GM23338 (cell line): ENCODE measurements at regions not wholly inside any gene's neighbourhood (a gene's known extent, or its start where the extent isn't known, plus 50 kb on each side); places are given as distances from the start of the nearest gene placed in this dataset.

ENCODE experiments used
- ATAC-seq: fragments of 200-7000 bp; cut with Tn5 transposase; 3 replicates; pipeline ENCODE4 v1.9.1; 2020
- DNase-seq: peaks from one replicate; pipeline ENCODE4 v3.0.0-alpha.2; 2015; ENCODE audit warnings: low spot score
- H2AFZ ChIP-seq: fragments of 200-600 bp; sonication (generic); 2 replicates; pipeline ENCODE4 v1.8.0; 2016; ENCODE audit warnings: antibody characterized with exemption, mild to moderate bottlenecking, moderate library complexity
- H3F3A ChIP-seq: fragments of 200-600 bp; sonication (generic); replicated peaks from 2 replicates; pipeline ENCODE4 v1.8.0; 2017; ENCODE audit warnings: antibody characterized with exemption, mixed run types, low read depth
- H3K27ac ChIP-seq: fragments of 200-600 bp; sonication (generic); 2 replicates; pipeline ENCODE4 v1.6.1; 2016; ENCODE audit warnings: low read depth
- H3K27me3 ChIP-seq: fragments of 200-600 bp; sonication (generic); 2 replicates; pipeline ENCODE4 v1.8.0; 2016; ENCODE audit warnings: mild to moderate bottlenecking, mixed run types, moderate library complexity; ENCODE audit not compliant: insufficient read depth
- H3K36me3 ChIP-seq: fragments of 200-600 bp; sonication (generic); 2 replicates; pipeline ENCODE4 v1.8.0; 2016; ENCODE audit warnings: mild to moderate bottlenecking; ENCODE audit not compliant: insufficient read depth
- H3K4me1 ChIP-seq: fragments of 200-600 bp; sonication (generic); 2 replicates; pipeline ENCODE4 v1.8.0; 2016; ENCODE audit warnings: mild to moderate bottlenecking, moderate library complexity; ENCODE audit not compliant: insufficient read depth
- H3K4me2 ChIP-seq: fragments of 200-600 bp; sonication (generic); 2 replicates; pipeline ENCODE4 v1.7.1; 2017; ENCODE audit warnings: mixed run types
- H3K4me3 ChIP-seq: fragments of 200-600 bp; sonication (generic); 2 replicates; pipeline ENCODE4 v1.6.1; 2016; ENCODE audit warnings: mixed run types
- H3K79me2 ChIP-seq: fragments of 200-600 bp; sonication (generic); replicated peaks from 2 replicates; pipeline ENCODE4 v1.8.0; 2017; ENCODE audit warnings: mild to moderate bottlenecking; ENCODE audit not compliant: insufficient read depth
- H3K9me2 ChIP-seq: fragments of 200-600 bp; sonication (generic); 2 replicates; pipeline ENCODE4 v1.8.0; 2017; ENCODE audit not compliant: insufficient read depth
- H4K20me1 ChIP-seq: fragments of 200-600 bp; sonication (generic); replicated peaks from 2 replicates; pipeline ENCODE4 v1.8.0; 2017; ENCODE audit warnings: mild to moderate bottlenecking; ENCODE audit not compliant: insufficient read depth
- H3K27ac Mint-ChIP-seq: 2 replicates; pipeline ENCODE4 v1.8.0; 2020; ENCODE audit warnings: inconsistent platforms, mild to moderate bottlenecking, moderate library complexity, mixed read lengths
- H3K27me3 Mint-ChIP-seq: 3 replicates; pipeline ENCODE4 v1.8.0; 2022; ENCODE audit warnings: low read depth, mild to moderate bottlenecking, moderate library complexity, mixed read lengths, inconsistent platforms; ENCODE audit not compliant: insufficient read depth, poor library complexity
- H3K36me3 Mint-ChIP-seq: 3 replicates; pipeline ENCODE4 v1.8.0; 2021; ENCODE audit warnings: low read depth, mild to moderate bottlenecking, inconsistent platforms, moderate library complexity, mixed read lengths
- H3K4me1 Mint-ChIP-seq: 3 replicates; pipeline ENCODE4 v1.8.0; 2020; ENCODE audit warnings: mild to moderate bottlenecking, inconsistent platforms, mixed read lengths
- H3K4me3 Mint-ChIP-seq: 3 replicates; pipeline ENCODE4 v1.8.0; 2021; ENCODE audit warnings: moderate library complexity, mild to moderate bottlenecking, inconsistent platforms, mixed read lengths
- H3K9me3 Mint-ChIP-seq: 3 replicates; pipeline ENCODE4 v1.8.0; 2020; ENCODE audit warnings: moderate library complexity, mild to moderate bottlenecking, inconsistent platforms, mixed read lengths
- CREB1 ChIP-seq: fragments of 250-450 bp; sonication (Bioruptor Pico); IDR thresholded peaks from 2 replicates; pipeline ENCODE4 v1.5.0; 2020; ENCODE audit warnings: low read depth, mild to moderate bottlenecking, moderate library complexity
- CTCF ChIP-seq, 2 experiments: fragments of 200-600 bp in 1 of 2; sonication (generic) in 1 of 2; conservative IDR thresholded peaks; 2 replicates each; pipeline versions ENCODE4 v1.5.1 to v1.6.1; 2016 to 2017; ENCODE audit warnings: antibody characterized with exemption in 2 of 2, low read depth in 2 of 2, mild to moderate bottlenecking in 2 of 2, moderate library complexity in 1 of 2
- ETS1 ChIP-seq: IDR thresholded peaks from 2 replicates; pipeline ENCODE4 v1.6.1; 2016; ENCODE audit warnings: antibody characterized with exemption
- EZH2 ChIP-seq: fragments of 200-600 bp; sonication (generic); IDR thresholded peaks from one replicate; pipeline ENCODE4 v1.8.0; 2017; ENCODE audit warnings: antibody characterized with exemption, mild to moderate bottlenecking, low read depth; ENCODE audit not compliant: unreplicated experiment
- EZH2phosphoT487 ChIP-seq: fragments of 200-600 bp; sonication (generic); IDR thresholded peaks from one replicate; pipeline ENCODE4 v1.8.1; 2018; ENCODE audit warnings: antibody characterized with exemption; ENCODE audit not compliant: unreplicated experiment
- JUNB ChIP-seq: IDR thresholded peaks from one replicate; pipeline ENCODE4 v1.6.1; 2016; ENCODE audit warnings: antibody characterized with exemption; ENCODE audit not compliant: unreplicated experiment
- NANOG ChIP-seq: IDR thresholded peaks from 2 replicates; pipeline ENCODE4 v1.6.1; 2016; ENCODE audit warnings: antibody characterized with exemption, borderline replicate concordance
- POLR2AphosphoS5 ChIP-seq: IDR thresholded peaks from 2 replicates; pipeline ENCODE4 v1.6.1; 2016; ENCODE audit warnings: antibody characterized with exemption, low read depth
- STAT1 ChIP-seq: IDR thresholded peaks from one replicate; pipeline ENCODE4 v1.6.1; 2016; ENCODE audit warnings: antibody characterized with exemption; ENCODE audit not compliant: unreplicated experiment
- ZNF114 ChIP-seq: fragments of 250-450 bp; sonication (Bioruptor Pico); IDR thresholded peaks from 2 replicates; pipeline ENCODE4 v1.5.0; 2020; ENCODE audit warnings: mild to moderate bottlenecking, moderate library complexity
- ZNF331 ChIP-seq: fragments of 250-450 bp; sonication (Bioruptor Pico); IDR thresholded peaks from 2 replicates; pipeline ENCODE4 v1.5.0; 2020; ENCODE audit warnings: low read depth, mild to moderate bottlenecking, moderate library complexity
- ZNF462 ChIP-seq: fragments of 250-450 bp; sonication (Bioruptor Pico); IDR thresholded peaks from 2 replicates; pipeline ENCODE4 v1.5.0; 2020; ENCODE audit warnings: mild to moderate bottlenecking, moderate library complexity
- TF ChIP-seq, protein P1 (sequence below): IDR thresholded peaks from one replicate; pipeline ENCODE4 v1.6.1; 2018; ENCODE audit warnings: antibody characterized with exemption; ENCODE audit not compliant: unreplicated experiment

GRCh38 chr2:75915851-75916634 is 205.3 kb upstream of the GCFC2 start:
- no peaks in the 10 kb centered on the region for H3F3A ChIP-seq
- Mint-ChIP-seq H3K27ac (no peak overlapping the region), H3K4me1 (peaks cover 4% of the 10 kb centered on the region), H3K36me3 (no peaks in the 10 kb centered on the region), H3K4me3 (no peak overlapping the region), H3K27me3 (no peaks in the 10 kb centered on the region), H3K9me3 (no peaks in the 10 kb centered on the region)
- H3K4me1 ChIP-seq, result peaks cover 8% of the 10 kb centered on the region; the same call in 1 of the 2 replicates
- no peak overlapping the region for H3K4me3 ChIP-seq
- ATAC-seq (no peak), DNase-seq (no peak)
- no peaks in the 10 kb centered on the region for H3K79me2 ChIP-seq
- no peaks in the 10 kb centered on the region for H3K27me3 ChIP-seq
- no peak for TF ChIP-seq ZNF114 (CRISPR knock-in tag)
- TF ChIP-seq STAT1, result no peak
- TF ChIP-seq, protein P1, sequence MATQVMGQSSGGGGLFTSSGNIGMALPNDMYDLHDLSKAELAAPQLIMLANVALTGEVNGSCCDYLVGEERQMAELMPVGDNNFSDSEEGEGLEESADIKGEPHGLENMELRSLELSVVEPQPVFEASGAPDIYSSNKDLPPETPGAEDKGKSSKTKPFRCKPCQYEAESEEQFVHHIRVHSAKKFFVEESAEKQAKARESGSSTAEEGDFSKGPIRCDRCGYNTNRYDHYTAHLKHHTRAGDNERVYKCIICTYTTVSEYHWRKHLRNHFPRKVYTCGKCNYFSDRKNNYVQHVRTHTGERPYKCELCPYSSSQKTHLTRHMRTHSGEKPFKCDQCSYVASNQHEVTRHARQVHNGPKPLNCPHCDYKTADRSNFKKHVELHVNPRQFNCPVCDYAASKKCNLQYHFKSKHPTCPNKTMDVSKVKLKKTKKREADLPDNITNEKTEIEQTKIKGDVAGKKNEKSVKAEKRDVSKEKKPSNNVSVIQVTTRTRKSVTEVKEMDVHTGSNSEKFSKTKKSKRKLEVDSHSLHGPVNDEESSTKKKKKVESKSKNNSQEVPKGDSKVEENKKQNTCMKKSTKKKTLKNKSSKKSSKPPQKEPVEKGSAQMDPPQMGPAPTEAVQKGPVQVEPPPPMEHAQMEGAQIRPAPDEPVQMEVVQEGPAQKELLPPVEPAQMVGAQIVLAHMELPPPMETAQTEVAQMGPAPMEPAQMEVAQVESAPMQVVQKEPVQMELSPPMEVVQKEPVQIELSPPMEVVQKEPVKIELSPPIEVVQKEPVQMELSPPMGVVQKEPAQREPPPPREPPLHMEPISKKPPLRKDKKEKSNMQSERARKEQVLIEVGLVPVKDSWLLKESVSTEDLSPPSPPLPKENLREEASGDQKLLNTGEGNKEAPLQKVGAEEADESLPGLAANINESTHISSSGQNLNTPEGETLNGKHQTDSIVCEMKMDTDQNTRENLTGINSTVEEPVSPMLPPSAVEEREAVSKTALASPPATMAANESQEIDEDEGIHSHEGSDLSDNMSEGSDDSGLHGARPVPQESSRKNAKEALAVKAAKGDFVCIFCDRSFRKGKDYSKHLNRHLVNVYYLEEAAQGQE, result no peak
- no peak for TF ChIP-seq NANOG
- TF ChIP-seq ZNF462 (CRISPR knock-in tag), result no peak
- no peak for TF ChIP-seq JUNB
- TF ChIP-seq CTCF (conservative IDR thresholded peaks at IDR 0.05; ENCODE audit: low read depth in 2 of 2), result no peak
- no peak for TF ChIP-seq CREB1 (CRISPR knock-in tag)
- no peak for TF ChIP-seq POLR2AphosphoS5
- TF ChIP-seq EZH2phosphoT487, result no peak
- no peak for TF ChIP-seq EZH2
- TF ChIP-seq ZNF331 (CRISPR knock-in tag), result no peak
- TF ChIP-seq ETS1, result no peak
- H3K27ac ChIP-seq, result no peak overlapping the region
- H3K4me2 ChIP-seq, result no peak overlapping the region
- H4K20me1 ChIP-seq, result no peaks in the 10 kb centered on the region
- H3K9me2 ChIP-seq, result peaks cover 4% of the 10 kb centered on the region; the same call in 1 of the 2 replicates
- H2AFZ ChIP-seq, result no peak overlapping the region
- H3K36me3 ChIP-seq, result no peaks in the 10 kb centered on the region
